PFSK-1 (cell line): ENCODE measurements at regions not wholly inside any gene's neighbourhood (a gene's known extent, or its start where the extent isn't known, plus 50 kb on each side); places are given as distances from the start of the nearest gene placed in this dataset.

Experiments used
- FOXP2 ChIP-seq: optimal IDR thresholded peaks from 2 replicates; pipeline ENCODE3; 2011; ENCODE audit warnings: borderline replicate concordance, control low read depth, inconsistent platforms; ENCODE audit not compliant: insufficient read depth; ENCODE audit errors: extremely low read length, extremely low read depth
- POLR2AphosphoS5 ChIP-seq: IDR thresholded peaks from 2 replicates; pipeline ENCODE4 v1.6.1; 2012; ENCODE audit warnings: low read depth, mild to moderate bottlenecking, control low read depth, low read length, moderate library complexity
- REST ChIP-seq, 2 experiments: IDR thresholded peaks; 2 replicates each; pipeline versions ENCODE4 v1.6.1 to v1.8.0; 2011 to 2012; ENCODE audit warnings: low read depth in 2 of 2, low read length in 2 of 2, control low read depth in 1 of 2, inconsistent platforms in 1 of 2, mild to moderate bottlenecking in 1 of 2, moderate library complexity in 1 of 2; ENCODE audit not compliant: insufficient read depth in 1 of 2
- SIN3A ChIP-seq: IDR thresholded peaks from 2 replicates; pipeline ENCODE4 v1.6.1; 2012; ENCODE audit warnings: mild to moderate bottlenecking, low read length, moderate library complexity, borderline replicate concordance; ENCODE audit not compliant: insufficient read depth
- TAF1 ChIP-seq: IDR thresholded peaks from 2 replicates; pipeline ENCODE4 v1.6.1; 2012; ENCODE audit warnings: low read length, control low read depth, borderline replicate concordance; ENCODE audit not compliant: insufficient read depth

GRCh38 chr12:22828066-22828465 lies 203.1 kb downstream of the ETNK1 start:
- TF ChIP-seq SIN3A (no peak), REST (IDR thresholded peaks at IDR 0.05; ENCODE audit: insufficient read depth in 1 of 2, low read depth in 2 of 2, low read length in 2 of 2) (no peak), POLR2AphosphoS5 (no peak), FOXP2 (no peak), TAF1 (no peak)

- TF ChIP-seq FOXP2 (no peak), POLR2AphosphoS5 (no peak)
These were observed 210.5 kb downstream of the ETNK1 start for GRCh38 chr12:22835431-22835830.

GRCh38 chr12:22850185-22850584 lies 225.2 kb downstream of the ETNK1 start:
- TF ChIP-seq POLR2AphosphoS5, result no peak

- no peak for TF ChIP-seq POLR2AphosphoS5
- no peak for TF ChIP-seq TAF1
- no peak for TF ChIP-seq FOXP2
These were observed 226.6 kb downstream of the ETNK1 start for GRCh38 chr12:22851532-22851931.

GRCh38 chr12:22855456-22855855 lies 230.5 kb downstream of the ETNK1 start:
- TF ChIP-seq FOXP2 (no peak), TAF1 (no peak), POLR2AphosphoS5 (no peak), SIN3A (no peak), REST (IDR thresholded peaks at IDR 0.05; ENCODE audit: insufficient read depth in 1 of 2, low read depth in 2 of 2, low read length in 2 of 2) (no peak)

GRCh38 chr12:22856178-22856577 lies 231.2 kb downstream of the ETNK1 start:
- TF ChIP-seq POLR2AphosphoS5 (no peak), REST (IDR thresholded peaks at IDR 0.05; ENCODE audit: insufficient read depth in 1 of 2, low read depth in 2 of 2, low read length in 2 of 2) (no peak), SIN3A (no peak), TAF1 (no peak), FOXP2 (no peak)
